ENCODE measurements at regions not wholly inside any gene's neighbourhood (a gene's known extent, or its start where the extent isn't known, plus 50 kb on each side); places are given as distances from the start of the nearest gene placed in this dataset.

DNA sequence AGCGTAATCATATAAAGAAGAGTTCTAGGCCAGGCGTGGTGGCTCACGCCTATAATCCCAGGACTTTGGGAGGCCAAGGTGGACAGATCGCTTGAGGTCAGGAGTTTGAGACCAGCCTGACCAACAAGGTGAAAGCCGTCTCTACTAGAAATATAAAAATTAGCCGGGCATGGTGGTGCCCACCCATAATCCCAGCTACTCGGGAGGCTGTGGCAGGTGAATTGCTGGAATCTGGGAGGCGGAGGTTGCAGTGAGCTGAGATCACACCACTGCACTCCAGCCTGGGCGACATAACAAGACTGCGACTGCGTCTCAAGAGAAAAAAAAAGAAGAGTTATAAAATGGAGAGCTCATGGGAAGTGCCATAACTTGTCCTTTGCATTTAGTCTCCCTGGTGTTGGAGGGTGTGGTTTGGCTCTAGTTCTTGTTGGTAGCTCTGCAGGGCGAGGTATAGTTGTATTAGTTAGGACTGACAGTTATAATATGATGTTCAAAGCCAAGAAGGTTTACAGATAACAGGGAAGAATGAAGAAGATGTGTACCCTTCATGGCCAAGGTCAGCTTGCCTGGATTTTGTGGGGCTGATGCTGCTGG, 54.8 kb downstream of the UTRN start (continued):
- TF ChIP-seq MTF2 (CRISPR knock-in tag; IDR thresholded peaks at IDR 0.05; ENCODE audit: borderline replicate concordance) (no peak), ZNF569 (CRISPR knock-in tag; IDR thresholded peaks at IDR 0.05; ENCODE audit: borderline replicate concordance) (0 out of 2 replicates have a peak, but pooled peaks have one; percentile 40), PHF5A (CRISPR knock-in tag; IDR thresholded peaks at IDR 0.05; ENCODE audit: low read depth, unreplicated experiment) (no peak), ZNF234 (CRISPR knock-in tag; conservative IDR thresholded peaks at IDR 0.05) (no peak), SALL1 (CRISPR knock-in tag; IDR thresholded peaks at IDR 0.05) (peak; percentile 34; the same call in 1 of the 2 replicates), ZNF543 (CRISPR knock-in tag; IDR thresholded peaks at IDR 0.05) (no peak), ZNF546 (CRISPR knock-in tag; conservative IDR thresholded peaks at IDR 0.05) (0 out of 2 replicates have a peak, but pooled peaks have one; percentile 44), REL (CRISPR knock-in tag; conservative IDR thresholded peaks at IDR 0.05) (no peak)
- TF ChIP-seq, protein P1, sequence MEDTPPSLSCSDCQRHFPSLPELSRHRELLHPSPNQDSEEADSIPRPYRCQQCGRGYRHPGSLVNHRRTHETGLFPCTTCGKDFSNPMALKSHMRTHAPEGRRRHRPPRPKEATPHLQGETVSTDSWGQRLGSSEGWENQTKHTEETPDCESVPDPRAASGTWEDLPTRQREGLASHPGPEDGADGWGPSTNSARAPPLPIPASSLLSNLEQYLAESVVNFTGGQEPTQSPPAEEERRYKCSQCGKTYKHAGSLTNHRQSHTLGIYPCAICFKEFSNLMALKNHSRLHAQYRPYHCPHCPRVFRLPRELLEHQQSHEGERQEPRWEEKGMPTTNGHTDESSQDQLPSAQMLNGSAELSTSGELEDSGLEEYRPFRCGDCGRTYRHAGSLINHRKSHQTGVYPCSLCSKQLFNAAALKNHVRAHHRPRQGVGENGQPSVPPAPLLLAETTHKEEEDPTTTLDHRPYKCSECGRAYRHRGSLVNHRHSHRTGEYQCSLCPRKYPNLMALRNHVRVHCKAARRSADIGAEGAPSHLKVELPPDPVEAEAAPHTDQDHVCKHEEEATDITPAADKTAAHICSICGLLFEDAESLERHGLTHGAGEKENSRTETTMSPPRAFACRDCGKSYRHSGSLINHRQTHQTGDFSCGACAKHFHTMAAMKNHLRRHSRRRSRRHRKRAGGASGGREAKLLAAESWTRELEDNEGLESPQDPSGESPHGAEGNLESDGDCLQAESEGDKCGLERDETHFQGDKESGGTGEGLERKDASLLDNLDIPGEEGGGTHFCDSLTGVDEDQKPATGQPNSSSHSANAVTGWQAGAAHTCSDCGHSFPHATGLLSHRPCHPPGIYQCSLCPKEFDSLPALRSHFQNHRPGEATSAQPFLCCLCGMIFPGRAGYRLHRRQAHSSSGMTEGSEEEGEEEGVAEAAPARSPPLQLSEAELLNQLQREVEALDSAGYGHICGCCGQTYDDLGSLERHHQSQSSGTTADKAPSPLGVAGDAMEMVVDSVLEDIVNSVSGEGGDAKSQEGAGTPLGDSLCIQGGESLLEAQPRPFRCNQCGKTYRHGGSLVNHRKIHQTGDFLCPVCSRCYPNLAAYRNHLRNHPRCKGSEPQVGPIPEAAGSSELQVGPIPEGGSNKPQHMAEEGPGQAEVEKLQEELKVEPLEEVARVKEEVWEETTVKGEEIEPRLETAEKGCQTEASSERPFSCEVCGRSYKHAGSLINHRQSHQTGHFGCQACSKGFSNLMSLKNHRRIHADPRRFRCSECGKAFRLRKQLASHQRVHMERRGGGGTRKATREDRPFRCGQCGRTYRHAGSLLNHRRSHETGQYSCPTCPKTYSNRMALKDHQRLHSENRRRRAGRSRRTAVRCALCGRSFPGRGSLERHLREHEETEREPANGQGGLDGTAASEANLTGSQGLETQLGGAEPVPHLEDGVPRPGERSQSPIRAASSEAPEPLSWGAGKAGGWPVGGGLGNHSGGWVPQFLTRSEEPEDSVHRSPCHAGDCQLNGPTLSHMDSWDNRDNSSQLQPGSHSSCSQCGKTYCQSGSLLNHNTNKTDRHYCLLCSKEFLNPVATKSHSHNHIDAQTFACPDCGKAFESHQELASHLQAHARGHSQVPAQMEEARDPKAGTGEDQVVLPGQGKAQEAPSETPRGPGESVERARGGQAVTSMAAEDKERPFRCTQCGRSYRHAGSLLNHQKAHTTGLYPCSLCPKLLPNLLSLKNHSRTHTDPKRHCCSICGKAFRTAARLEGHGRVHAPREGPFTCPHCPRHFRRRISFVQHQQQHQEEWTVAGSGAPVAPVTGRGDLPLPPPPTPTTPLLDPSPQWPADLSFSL (CRISPR knock-in tag; IDR thresholded peaks at IDR 0.05) = no peak

All from HepG2 (cell line).